GM03348 (cell line): ENCODE measurements at regions not wholly inside any gene's neighbourhood (a gene's known extent, or its start where the extent isn't known, plus 50 kb on each side); places are given as distances from the start of the nearest gene placed in this dataset.
A peak's percentile ranks its signal among the peaks of the same experiment; 100 is the strongest.

Experiments
- DNase-seq: peaks from one replicate; pipeline ENCODE4 v3.0.0; 2012; ENCODE audit warnings: low spot score

GRCh38 chr2:126482582-126483464, 173.1 kb upstream of the GYPC start:
- no peak for DNase-seq

GRCh38 chr2:126494593-126494992, 161.4 kb upstream of the GYPC start:
- DNase-seq: no peak

GRCh38 chr2:126495189-126495588, 160.8 kb upstream of the GYPC start:
- no peak for DNase-seq

GRCh38 chr2:126496493-126496892, 159.5 kb upstream of the GYPC start:
- DNase-seq: no peak

- no peak for DNase-seq
Measured at GRCh38 chr2:126503476-126503875, 152.5 kb upstream of the GYPC start.

GRCh38 chr2:126504949-126505348, 151.0 kb upstream of the GYPC start:
- DNase-seq: no peak

- DNase-seq: no peak
Measured at GRCh38 chr2:126506786-126507185, 149.2 kb upstream of the GYPC start.

GRCh38 chr2:126507425-126507911, 148.5 kb upstream of the GYPC start:
- DNase-seq: no peak

- no peak for DNase-seq
Measured at GRCh38 chr2:126510356-126510755, 145.6 kb upstream of the GYPC start.

- no peak for DNase-seq
Measured at GRCh38 chr2:126510960-126511359, 145.0 kb upstream of the GYPC start.

- no peak for DNase-seq
Measured at GRCh38 chr2:126512026-126512425, 143.9 kb upstream of the GYPC start.

- no peak for DNase-seq
Measured at GRCh38 chr2:126513033-126513432, 142.9 kb upstream of the GYPC start.

- DNase-seq: no peak
Measured at GRCh38 chr2:126515471-126515870, 140.5 kb upstream of the GYPC start.

- DNase-seq: no peak
Measured at GRCh38 chr2:126518196-126518595, 137.8 kb upstream of the GYPC start.

GRCh38 chr2:126527836-126528490, 128.0 kb upstream of the GYPC start:
- DNase-seq: peak; percentile 24

GRCh38 chr2:126531029-126531428, 124.9 kb upstream of the GYPC start:
- DNase-seq: no peak

- DNase-seq: no peak
Measured at GRCh38 chr2:126534478-126534877, 121.5 kb upstream of the GYPC start.

- DNase-seq: no peak
Measured at GRCh38 chr2:126535408-126535807, 120.5 kb upstream of the GYPC start.

- DNase-seq: no peak
Measured at GRCh38 chr2:126536605-126537200, 119.3 kb upstream of the GYPC start.

- no peak for DNase-seq
Measured at GRCh38 chr2:126539101-126539500, 116.9 kb upstream of the GYPC start.

GRCh38 chr2:126542247-126542646, 113.7 kb upstream of the GYPC start:
- DNase-seq: no peak

- DNase-seq: no peak
Measured at GRCh38 chr2:126543081-126543480, 112.9 kb upstream of the GYPC start.

GRCh38 chr2:126558029-126558428, 97.9 kb upstream of the GYPC start:
- DNase-seq: no peak
